ENCODE measurements at regions not wholly inside any gene's neighbourhood (a gene's known extent, or its start where the extent isn't known, plus 50 kb on each side); places are given as distances from the start of the nearest gene placed in this dataset.

DNA sequence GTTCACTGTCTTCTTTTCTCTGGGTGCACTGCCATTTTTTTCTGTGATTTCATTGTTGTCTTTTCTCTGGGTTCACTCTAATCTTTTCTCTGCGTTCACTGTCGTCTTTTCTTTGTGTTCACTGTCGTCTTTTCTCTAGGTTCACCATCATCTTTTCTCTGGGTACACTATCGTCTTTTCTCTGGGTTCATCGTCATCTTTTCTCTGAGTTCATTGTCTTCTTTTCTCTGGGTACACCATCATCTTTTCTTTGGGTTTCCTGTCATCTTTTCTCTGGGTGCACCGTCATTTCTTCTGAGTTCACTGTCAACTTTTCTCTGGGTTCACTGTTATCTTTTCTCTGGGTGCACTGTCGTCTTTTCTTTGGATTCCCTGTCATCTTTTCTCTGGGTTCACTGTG is 137.6 kb upstream of the MAP3K4 start:
- intact Hi-C loops (cut with micrococcal nuclease; ENCODE audit: unreplicated experiment): no loop called here
- no peaks in the 10 kb centered on the region for H3K4me1 ChIP-seq
- DNase-seq: no peak
- ChIA-PET POLR2A (no interaction called here), CTCF (no interaction called here)
- Mint-ChIP-seq H3K9me3 (ENCODE audit: unreplicated experiment) (no peaks in the 10 kb centered on the region), H3K27me3 (ENCODE audit: insufficient read depth, unreplicated experiment) (no peaks in the 10 kb centered on the region), H3K36me3 (ENCODE audit: insufficient read depth, unreplicated experiment) (no peaks in the 10 kb centered on the region), H3K27ac (ENCODE audit: unreplicated experiment) (no peak overlapping the region), H3K4me1 (ENCODE audit: low read depth, unreplicated experiment) (no peaks in the 10 kb centered on the region), H3K4me3 (ENCODE audit: unreplicated experiment) (no peak overlapping the region)
- no peaks in the 10 kb centered on the region for H3K27me3 ChIP-seq (replicated peaks; ENCODE audit: control insufficient read depth, insufficient read depth, low read length)
- TF ChIP-seq CTCF (IDR thresholded peaks at IDR 0.05; ENCODE audit: insufficient read depth in 1 of 2, low read depth in 1 of 2, low read length in 1 of 2, severe bottlenecking in 1 of 2, unreplicated experiment in 1 of 2): no peak
- H3K36me3 ChIP-seq (ENCODE audit: control insufficient read depth, insufficient read depth, low read length): no peaks in the 10 kb centered on the region
- BruUV-seq (replicated peaks): no TSS peak
- H3K9me3 ChIP-seq: no peaks in the 10 kb centered on the region
- H3K4me3 ChIP-seq (ENCODE audit: low read depth, low read length): no peak overlapping the region

- no peak overlapping the region for H3K27ac Mint-ChIP-seq (ENCODE audit: unreplicated experiment)
- no TSS peak for BruUV-seq (replicated peaks)
- no peak for DNase-seq
- no peak overlapping the region for H3K4me3 Mint-ChIP-seq (ENCODE audit: unreplicated experiment)
- intact Hi-C loops (cut with micrococcal nuclease; ENCODE audit: unreplicated experiment): no loop called here
- H3K4me1 ChIP-seq: no peaks in the 10 kb centered on the region
- H3K4me1 Mint-ChIP-seq (ENCODE audit: low read depth, unreplicated experiment): no peaks in the 10 kb centered on the region
- no peaks in the 10 kb centered on the region for H3K9me3 ChIP-seq
- H3K27me3 Mint-ChIP-seq (ENCODE audit: insufficient read depth, unreplicated experiment): no peaks in the 10 kb centered on the region
- CTCF ChIA-PET: no interaction called here
- H3K27me3 ChIP-seq (replicated peaks; ENCODE audit: control insufficient read depth, insufficient read depth, low read length): no peaks in the 10 kb centered on the region
- POLR2A ChIA-PET: no interaction called here
- no peaks in the 10 kb centered on the region for H3K36me3 ChIP-seq (ENCODE audit: control insufficient read depth, insufficient read depth, low read length)
- no peaks in the 10 kb centered on the region for H3K36me3 Mint-ChIP-seq (ENCODE audit: insufficient read depth, unreplicated experiment)
- H3K9me3 Mint-ChIP-seq (ENCODE audit: unreplicated experiment): no peaks in the 10 kb centered on the region
- no peak for TF ChIP-seq CTCF (IDR thresholded peaks at IDR 0.05; ENCODE audit: insufficient read depth in 1 of 2, low read depth in 1 of 2, low read length in 1 of 2, severe bottlenecking in 1 of 2, unreplicated experiment in 1 of 2)
- no peak overlapping the region for H3K4me3 ChIP-seq (ENCODE audit: low read depth, low read length)
Observed at GRCh38 chr6:160858886-160859285, 132.7 kb upstream of the MAP3K4 start.

- CTCF ChIA-PET: no interaction called here
Observed at GRCh38 chr6:160859822-160860221, 131.7 kb upstream of the MAP3K4 start.

More at GRCh38 chr6:160859822-160860221, 131.7 kb upstream of the MAP3K4 start:
- Mint-ChIP-seq H3K27me3 (ENCODE audit: insufficient read depth, unreplicated experiment) (no peaks in the 10 kb centered on the region), H3K9me3 (ENCODE audit: unreplicated experiment) (no peaks in the 10 kb centered on the region), H3K4me3 (ENCODE audit: unreplicated experiment) (no peak overlapping the region), H3K36me3 (ENCODE audit: insufficient read depth, unreplicated experiment) (no peaks in the 10 kb centered on the region), H3K4me1 (ENCODE audit: low read depth, unreplicated experiment) (no peaks in the 10 kb centered on the region), H3K27ac (ENCODE audit: unreplicated experiment) (no peak overlapping the region)
- Histone ChIP-seq H3K36me3 (ENCODE audit: control insufficient read depth, insufficient read depth, low read length) (no peaks in the 10 kb centered on the region), H3K9me3 (no peaks in the 10 kb centered on the region), H3K4me1 (no peaks in the 10 kb centered on the region), H3K4me3 (ENCODE audit: low read depth, low read length) (no peak overlapping the region), H3K27me3 (replicated peaks; ENCODE audit: control insufficient read depth, insufficient read depth, low read length) (no peaks in the 10 kb centered on the region)
- DNase-seq: no peak
- no peak for TF ChIP-seq CTCF (IDR thresholded peaks at IDR 0.05; ENCODE audit: insufficient read depth in 1 of 2, low read depth in 1 of 2, low read length in 1 of 2, severe bottlenecking in 1 of 2, unreplicated experiment in 1 of 2)
- BruUV-seq (replicated peaks): no TSS peak
- POLR2A ChIA-PET: no interaction called here
- intact Hi-C loops (cut with micrococcal nuclease; ENCODE audit: unreplicated experiment): loop anchor here (10.0 kb wide), 1 partner anchor 135 kb away; the partner anchor contains the start of gene MAP3K4

Data from Caco-2 (cell line).